Mesendoderm (in vitro differentiated cells): ENCODE measurements at regions not wholly inside any gene's neighbourhood (a gene's known extent, or its start where the extent isn't known, plus 50 kb on each side); places are given as distances from the start of the nearest gene placed in this dataset.

ENCODE experiments used
- DNase-seq: peaks from one replicate; pipeline ENCODE4 v3.0.0; 2013
- H2AK5ac ChIP-seq: 2 replicates; pipeline ENCODE4 v1.6.1; 2013; ENCODE audit warnings: low read length, inconsistent platforms
- H2BK120ac ChIP-seq: 2 replicates; pipeline ENCODE4 v1.6.1; 2013; ENCODE audit warnings: low read depth, mild to moderate bottlenecking, low read length, moderate library complexity, mixed read lengths
- H2BK15ac ChIP-seq: replicated peaks from 2 replicates; pipeline ENCODE4 v1.6.1; 2013; ENCODE audit warnings: low read depth, mild to moderate bottlenecking, moderate library complexity
- H2BK5ac ChIP-seq: 2 replicates; pipeline ENCODE4 v1.6.1; 2013; ENCODE audit warnings: low read length, inconsistent platforms
- H3K18ac ChIP-seq: 2 replicates; pipeline ENCODE4 v1.6.1; 2013; ENCODE audit warnings: mild to moderate bottlenecking, low read length, mixed read lengths
- H3K23ac ChIP-seq: one replicate; pipeline ENCODE4 v1.6.1; 2013; ENCODE audit warnings: low read length
- H3K27ac ChIP-seq: 2 replicates; pipeline ENCODE4 v1.5.1; 2013; ENCODE audit warnings: low read depth, mild to moderate bottlenecking, inconsistent platforms, low read length, moderate library complexity
- H3K27me3 ChIP-seq: 2 replicates; pipeline ENCODE4 v1.6.1; 2013; ENCODE audit warnings: low read length, control low read depth, mild to moderate bottlenecking, inconsistent platforms; ENCODE audit not compliant: insufficient read depth, poor library complexity
- H3K36me3 ChIP-seq: 2 replicates; pipeline ENCODE4 v1.6.1; 2013; ENCODE audit warnings: low read length, inconsistent platforms; ENCODE audit not compliant: control insufficient read depth, insufficient read depth
- H3K4ac ChIP-seq: one replicate; pipeline ENCODE4 v1.6.1; 2013; ENCODE audit warnings: low read depth, mild to moderate bottlenecking, low read length, moderate library complexity
- H3K4me1 ChIP-seq: 2 replicates; pipeline ENCODE4 v1.6.1; 2013; ENCODE audit warnings: low read depth, low read length, inconsistent platforms; ENCODE audit not compliant: control insufficient read depth
- H3K4me2 ChIP-seq: 2 replicates; pipeline ENCODE4 v1.6.1; 2013; ENCODE audit warnings: low read length
- H3K4me3 ChIP-seq: 2 replicates; pipeline ENCODE4 v1.5.1; 2013; ENCODE audit warnings: mild to moderate bottlenecking, low read length
- H3K56ac ChIP-seq: one replicate; pipeline ENCODE4 v1.6.1; 2013; ENCODE audit warnings: low read length
- H3K79me1 ChIP-seq: 2 replicates; pipeline ENCODE4 v1.6.1; 2013; ENCODE audit warnings: low read length, inconsistent platforms
- H3K79me2 ChIP-seq: 2 replicates; pipeline ENCODE4 v1.6.1; 2013; ENCODE audit warnings: mild to moderate bottlenecking, low read length; ENCODE audit not compliant: control insufficient read depth, insufficient read depth
- H3K9ac ChIP-seq: 2 replicates; pipeline ENCODE4 v1.6.1; 2013; ENCODE audit warnings: low read length, inconsistent platforms
- H4K5ac ChIP-seq: one replicate; pipeline ENCODE4 v1.6.1; 2013; ENCODE audit warnings: low read length
- H4K8ac ChIP-seq: one replicate; pipeline ENCODE4 v1.6.1; 2013; ENCODE audit warnings: low read depth, mild to moderate bottlenecking, control low read depth, low read length, moderate library complexity
- WGBS: extraction: QIAGEN DNeasy Blood & Tissue Kit; methylation state at CpG from one replicate; pipeline ENCODE4 v1.1.7; 2013; ENCODE audit warnings: low lambda C conversion rate, missing lambda C conversion rate; ENCODE audit not compliant: insufficient coverage; ENCODE audit errors: extremely low coverage; 5-methylcytosine and 5-hydroxymethylcytosine counted together

- H3K23ac ChIP-seq: no peak overlapping the region
- no peak overlapping the region for H3K9ac ChIP-seq
- no peak overlapping the region for H2BK5ac ChIP-seq
- no peak for DNase-seq
- no peak overlapping the region for H2BK15ac ChIP-seq
- no peak overlapping the region for H3K27ac ChIP-seq
- no peak overlapping the region for H3K56ac ChIP-seq
- no peak overlapping the region for H3K4me3 ChIP-seq
- H2AK5ac ChIP-seq: no peak overlapping the region
- no peaks in the 10 kb centered on the region for H3K4me1 ChIP-seq
- no peak overlapping the region for H4K5ac ChIP-seq
- H3K36me3 ChIP-seq: no peaks in the 10 kb centered on the region
- no peak overlapping the region for H3K18ac ChIP-seq
- no peak overlapping the region for H4K8ac ChIP-seq
- no peak overlapping the region for H3K4ac ChIP-seq
- WGBS: no CpG with 5 or more reads among the region's 5 CpGs
- no peak overlapping the region for H3K4me2 ChIP-seq
- H3K27me3 ChIP-seq: no peaks in the 10 kb centered on the region
- no peaks in the 10 kb centered on the region for H3K79me2 ChIP-seq
- no peak overlapping the region for H2BK120ac ChIP-seq
- no peaks in the 10 kb centered on the region for H3K79me1 ChIP-seq
These were observed 168.6 kb downstream of the ADAMTS15 start for GRCh38 chr11:130617001-130617400.

GRCh38 chr11:130620548-130620947 lies 172.1 kb downstream of the ADAMTS15 start:
- H3K36me3 ChIP-seq: no peaks in the 10 kb centered on the region
- H2AK5ac ChIP-seq: no peak overlapping the region
- H4K8ac ChIP-seq: no peak overlapping the region
- 100% methylated on average over 1 of the region's 4 CpGs for WGBS
- no peaks in the 10 kb centered on the region for H3K27me3 ChIP-seq
- no peak overlapping the region for H3K27ac ChIP-seq
- H2BK120ac ChIP-seq: no peak overlapping the region
- H2BK5ac ChIP-seq: no peak overlapping the region
- H3K23ac ChIP-seq: no peak overlapping the region
- no peak overlapping the region for H3K9ac ChIP-seq
- H3K4me1 ChIP-seq: no peaks in the 10 kb centered on the region
- no peak for DNase-seq
- no peak overlapping the region for H2BK15ac ChIP-seq
- no peak overlapping the region for H3K4me2 ChIP-seq
- H3K79me2 ChIP-seq: no peaks in the 10 kb centered on the region
- H3K4me3 ChIP-seq: no peak overlapping the region
- H4K5ac ChIP-seq: no peak overlapping the region
- H3K18ac ChIP-seq: no peak overlapping the region
- H3K79me1 ChIP-seq: no peaks in the 10 kb centered on the region
- H3K56ac ChIP-seq: no peak overlapping the region
- no peak overlapping the region for H3K4ac ChIP-seq

GRCh38 chr11:130622141-130622542 lies 173.7 kb downstream of the ADAMTS15 start:
- H3K36me3 ChIP-seq: no peaks in the 10 kb centered on the region
- no peak overlapping the region for H3K27ac ChIP-seq
- no peak for DNase-seq
- H3K4me1 ChIP-seq: no peaks in the 10 kb centered on the region
- no peak overlapping the region for H4K5ac ChIP-seq
- H3K4ac ChIP-seq: no peak overlapping the region
- H3K9ac ChIP-seq: no peak overlapping the region
- H3K27me3 ChIP-seq: no peaks in the 10 kb centered on the region
- H2BK15ac ChIP-seq: no peak overlapping the region
- H3K18ac ChIP-seq: no peak overlapping the region
- no CpG with 5 or more reads among the region's 5 CpGs for WGBS
- H3K4me3 ChIP-seq: no peak overlapping the region
- no peak overlapping the region for H2BK5ac ChIP-seq
- H2BK120ac ChIP-seq: no peak overlapping the region
- no peak overlapping the region for H4K8ac ChIP-seq
- H3K23ac ChIP-seq: no peak overlapping the region
- H2AK5ac ChIP-seq: no peak overlapping the region
- H3K56ac ChIP-seq: no peak overlapping the region
- no peaks in the 10 kb centered on the region for H3K79me1 ChIP-seq
- H3K4me2 ChIP-seq: no peak overlapping the region
- no peaks in the 10 kb centered on the region for H3K79me2 ChIP-seq

GRCh38 chr11:130623670-130624668 lies 175.5 kb downstream of the ADAMTS15 start:
- H3K79me2 ChIP-seq: no peaks in the 10 kb centered on the region
- no peak overlapping the region for H3K4me3 ChIP-seq
- WGBS: no CpG with 5 or more reads among the region's 8 CpGs
- no peak overlapping the region for H2BK15ac ChIP-seq
- no peak overlapping the region for H3K23ac ChIP-seq
- no peak overlapping the region for H3K9ac ChIP-seq
- no peak overlapping the region for H2BK120ac ChIP-seq
- H3K27ac ChIP-seq: no peak overlapping the region
- no peak overlapping the region for H3K56ac ChIP-seq
- no peak overlapping the region for H3K4me2 ChIP-seq
- no peaks in the 10 kb centered on the region for H3K4me1 ChIP-seq
- no peaks in the 10 kb centered on the region for H3K36me3 ChIP-seq
- no peak overlapping the region for H2BK5ac ChIP-seq
- no peak overlapping the region for H3K4ac ChIP-seq
- no peak overlapping the region for H4K5ac ChIP-seq
- H2AK5ac ChIP-seq: no peak overlapping the region
- no peaks in the 10 kb centered on the region for H3K27me3 ChIP-seq
- no peak overlapping the region for H4K8ac ChIP-seq
- no peak for DNase-seq
- H3K18ac ChIP-seq: no peak overlapping the region
- no peaks in the 10 kb centered on the region for H3K79me1 ChIP-seq

GRCh38 chr11:130624971-130625544 lies 176.6 kb downstream of the ADAMTS15 start:
- Histone ChIP-seq H3K4me1 (no peaks in the 10 kb centered on the region), H3K79me1 (no peaks in the 10 kb centered on the region), H3K4ac (no peak overlapping the region), H3K23ac (no peak overlapping the region), H3K9ac (no peak overlapping the region), H4K8ac (no peak overlapping the region), H2BK15ac (no peak overlapping the region), H3K4me2 (no peak overlapping the region), H3K4me3 (no peak overlapping the region), H3K18ac (no peak overlapping the region), H3K56ac (no peak overlapping the region), H2BK120ac (no peak overlapping the region), H2BK5ac (no peak overlapping the region), H3K27me3 (no peaks in the 10 kb centered on the region), H4K5ac (no peak overlapping the region), H2AK5ac (no peak overlapping the region), H3K27ac (no peak overlapping the region), H3K79me2 (no peaks in the 10 kb centered on the region), H3K36me3 (no peaks in the 10 kb centered on the region)
- DNase-seq: no peak
- no CpG with 5 or more reads among the region's 11 CpGs for WGBS
